HG03103 (cell line): ENCODE measurements at regions not wholly inside any gene's neighbourhood (a gene's known extent, or its start where the extent isn't known, plus 50 kb on each side); places are given as distances from the start of the nearest gene placed in this dataset.

Experiments
- ATAC-seq: cut with Tn5 transposase; IDR thresholded peaks from one replicate; pipeline ENCODE4 v1.9.1; 2021; ENCODE audit warnings: low read depth; ENCODE audit not compliant: unreplicated experiment

DNA sequence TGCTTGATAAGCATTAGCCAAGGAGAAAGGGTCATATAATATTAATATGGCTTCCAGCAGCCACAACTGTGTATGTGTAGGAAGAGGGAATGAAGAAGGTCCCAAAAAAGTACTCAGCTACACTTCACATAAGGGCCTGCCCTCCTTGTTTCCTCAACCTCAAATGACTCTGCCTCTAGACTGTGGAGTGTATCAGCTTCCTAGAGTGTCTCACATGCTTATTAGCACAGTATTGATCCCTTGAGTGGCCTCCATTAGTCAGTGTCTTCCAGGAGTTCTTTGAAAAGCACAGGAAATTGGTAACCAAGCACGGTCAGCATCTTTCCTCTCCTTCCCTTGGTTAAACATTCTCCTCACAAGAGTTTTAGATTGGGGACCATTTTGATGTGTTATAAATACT lies 190.4 kb upstream of the ATP10B start:
- ATAC-seq: no peak

DNA sequence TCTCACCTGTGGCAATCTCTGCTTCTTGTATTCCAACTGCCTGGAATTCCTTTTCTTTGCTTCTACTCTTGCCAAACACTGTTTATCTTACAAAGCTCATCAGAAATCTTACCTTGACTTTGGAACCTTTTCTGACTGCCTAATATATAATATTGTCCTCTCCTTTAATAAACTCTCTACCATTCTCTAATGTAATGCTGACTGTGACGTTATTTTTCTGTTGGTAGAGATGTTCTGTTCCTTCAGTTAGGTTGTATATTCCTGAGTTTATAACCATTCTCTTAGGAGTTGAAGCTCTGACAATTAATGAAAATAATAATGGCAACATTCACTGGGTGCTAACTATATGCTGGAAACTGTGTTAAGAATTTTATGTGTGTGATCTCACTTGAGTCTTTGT lies 188.8 kb upstream of the ATP10B start:
- no peak for ATAC-seq

- no peak for ATAC-seq
These were observed 184.3 kb upstream of the ATP10B start for GRCh38 chr5:161036296-161036695.

DNA sequence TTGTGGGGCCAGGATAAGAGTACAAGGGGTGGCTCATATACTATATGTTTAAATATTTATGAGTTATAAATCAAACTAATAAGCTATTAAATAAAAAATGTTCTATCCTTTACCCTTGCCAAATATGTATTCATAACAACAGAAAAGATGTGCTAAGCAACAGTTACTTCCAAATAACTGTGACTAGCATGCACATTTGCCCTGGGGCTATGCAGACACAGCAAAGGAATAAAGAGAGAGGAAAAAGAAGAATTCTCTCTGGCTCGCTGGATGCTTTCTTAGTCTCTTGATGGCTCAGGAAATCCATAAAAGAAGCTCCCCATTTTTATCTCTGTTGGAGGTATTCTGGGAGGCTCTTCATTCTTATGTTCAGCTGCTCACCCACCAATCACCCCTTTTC lies 182.4 kb upstream of the ATP10B start:
- no peak for ATAC-seq

GRCh38 chr5:161030229-161030628 lies 178.2 kb upstream of the ATP10B start:
- no peak for ATAC-seq

DNA sequence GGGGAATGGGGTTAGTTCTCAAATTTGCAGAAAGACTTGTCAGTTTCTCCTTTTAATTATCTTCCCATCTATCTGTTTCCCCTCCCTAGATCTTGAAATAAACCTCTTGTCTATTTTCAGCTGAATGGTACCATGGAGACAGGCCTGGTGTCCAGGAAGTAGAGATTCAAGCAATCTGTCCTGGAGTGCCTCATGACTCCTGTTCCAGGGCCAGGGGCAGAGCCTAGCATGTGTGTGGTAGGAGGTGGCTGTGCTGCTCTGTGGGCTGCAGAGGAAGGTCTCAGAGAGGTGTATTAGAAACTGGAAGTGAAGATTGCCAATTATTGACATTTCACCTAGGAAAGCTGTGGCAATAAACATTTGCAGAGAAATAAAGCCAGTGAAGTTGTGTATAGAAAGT lies 175.8 kb upstream of the ATP10B start:
- ATAC-seq: no peak

- no peak for ATAC-seq
These were observed 171.5 kb upstream of the ATP10B start for GRCh38 chr5:161023551-161023950.

GRCh38 chr5:161022151-161022550 lies 170.1 kb upstream of the ATP10B start:
- no peak for ATAC-seq

DNA sequence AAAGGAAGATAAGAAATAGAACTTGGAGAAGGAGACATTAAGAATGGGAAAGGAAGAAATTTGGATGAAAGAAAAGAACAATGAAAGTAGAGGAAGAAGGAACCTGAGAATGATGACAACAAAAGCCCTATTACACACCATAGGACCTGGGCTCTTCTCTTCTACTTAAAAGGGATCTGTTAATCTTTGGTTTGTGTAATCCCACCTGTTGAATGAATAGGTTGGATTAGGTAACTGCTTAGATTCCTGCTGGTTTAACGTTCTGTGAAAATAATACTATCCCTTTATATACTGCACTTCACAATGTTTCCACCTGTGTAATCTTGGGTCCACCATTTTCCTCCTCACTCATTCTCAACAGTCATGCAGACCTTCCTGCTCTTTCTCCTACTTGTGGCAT lies 157.8 kb upstream of the ATP10B start:
- ATAC-seq: no peak

- no peak for ATAC-seq
These were observed 157.2 kb upstream of the ATP10B start for GRCh38 chr5:161009194-161009593.

- ATAC-seq: no peak
These were observed 155.9 kb upstream of the ATP10B start for GRCh38 chr5:161007879-161008278.

- no peak for ATAC-seq
These were observed 150.6 kb upstream of the ATP10B start for GRCh38 chr5:161002571-161003074.

GRCh38 chr5:161001604-161002003 lies 149.6 kb upstream of the ATP10B start:
- ATAC-seq: peak; percentile 67

DNA sequence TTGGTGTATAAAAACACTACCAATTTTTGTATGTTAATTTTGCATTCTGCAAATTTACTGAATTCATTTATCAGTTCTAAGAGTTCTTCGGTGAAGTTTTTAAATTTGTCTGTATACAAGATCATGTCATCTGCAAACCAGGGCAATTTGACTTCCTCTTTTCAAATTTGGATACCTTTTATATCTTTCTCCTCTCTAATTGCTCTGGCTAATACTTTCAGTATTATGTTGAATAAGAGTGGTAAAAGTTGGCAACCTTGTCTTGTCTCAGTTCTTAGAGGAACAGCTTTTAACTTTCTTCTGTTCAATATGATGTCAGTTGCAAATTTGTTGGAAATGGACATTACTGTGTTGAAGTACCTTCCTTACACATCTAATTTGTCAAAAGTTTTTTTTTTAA lies 149.1 kb upstream of the ATP10B start:
- ATAC-seq: peak; percentile 60

DNA sequence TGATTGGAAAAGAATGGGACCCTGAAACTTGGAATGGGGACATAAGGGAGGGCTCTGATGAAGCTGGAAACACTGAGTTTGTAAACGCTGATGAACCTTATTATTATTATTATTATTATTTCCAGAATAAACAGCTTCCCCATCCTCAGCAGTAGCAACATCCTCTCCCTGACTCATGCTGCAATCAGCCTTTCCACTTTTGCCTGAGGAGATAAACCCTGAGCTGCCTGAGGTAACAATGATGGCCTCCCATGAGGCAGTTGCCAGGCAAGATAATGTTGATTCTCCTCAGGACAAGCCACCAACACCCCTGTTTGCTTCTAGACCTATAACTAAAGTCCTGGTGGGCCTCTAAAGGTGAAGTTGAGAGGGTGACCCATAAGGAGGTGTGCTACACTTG lies 139.2 kb upstream of the ATP10B start:
- no peak for ATAC-seq

DNA sequence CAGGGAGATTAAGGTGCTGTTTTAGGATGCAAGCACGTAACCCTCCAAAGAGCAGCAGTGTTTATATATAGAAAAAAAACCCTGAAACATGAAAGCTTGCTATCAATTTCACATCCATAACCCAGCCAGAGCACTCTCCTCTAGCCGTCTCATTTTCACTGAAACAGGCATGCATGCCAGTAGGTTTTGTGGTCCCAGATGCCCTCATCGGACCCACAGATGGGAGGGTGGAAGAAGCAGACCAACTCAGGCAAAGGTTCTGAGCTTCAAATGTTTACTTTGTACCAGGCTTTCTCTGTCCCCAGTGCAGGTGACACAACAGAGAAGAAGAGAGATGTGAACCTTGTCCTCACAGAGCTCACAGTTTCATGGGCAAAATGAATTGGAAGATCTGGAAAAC lies 127.4 kb upstream of the ATP10B start:
- no peak for ATAC-seq

DNA sequence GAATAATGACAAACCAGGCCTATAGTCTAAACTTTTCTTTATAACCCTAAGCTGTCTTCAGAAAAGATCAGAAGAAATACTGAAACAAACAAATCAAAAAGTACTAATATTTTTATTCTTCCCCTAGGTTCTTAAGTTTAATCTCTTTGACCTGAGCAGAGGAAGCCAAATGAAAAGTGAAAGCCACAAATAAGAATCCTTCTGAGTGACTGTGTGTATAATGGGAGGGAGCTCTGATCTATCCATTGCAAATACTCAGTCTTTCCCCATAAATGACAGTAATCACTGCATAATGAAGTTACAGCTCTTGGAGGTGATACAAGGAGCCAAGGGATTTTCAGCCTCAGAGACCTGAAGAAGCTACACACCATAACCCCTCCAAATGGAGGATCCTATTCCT lies 126.9 kb upstream of the ATP10B start:
- ATAC-seq: no peak

DNA sequence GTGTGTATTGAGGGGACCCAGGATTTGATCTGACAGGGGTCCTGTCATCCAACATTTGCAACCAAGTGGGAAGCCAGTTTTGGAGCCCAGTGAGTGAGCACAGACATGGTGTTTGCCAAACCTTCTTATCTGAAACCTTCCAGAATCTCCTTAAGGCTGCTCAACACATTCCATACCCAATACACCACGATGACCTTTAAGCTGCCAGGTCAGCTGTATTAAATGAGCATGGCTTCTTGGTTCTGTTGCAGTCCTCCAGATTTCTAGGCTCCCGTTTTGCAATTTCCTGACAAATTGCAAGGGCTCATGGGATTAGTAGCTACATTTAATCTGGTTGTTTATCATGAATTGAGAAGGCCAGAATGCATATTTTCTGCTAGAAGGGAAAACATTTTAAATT lies 124.2 kb upstream of the ATP10B start:
- ATAC-seq: no peak

GRCh38 chr5:160970605-160971191 lies 118.7 kb upstream of the ATP10B start:
- ATAC-seq: no peak

- no peak for ATAC-seq
These were observed 117.6 kb upstream of the ATP10B start for GRCh38 chr5:160969645-160970044.

- ATAC-seq: no peak
These were observed 116.5 kb upstream of the ATP10B start for GRCh38 chr5:160968480-160968879.

DNA sequence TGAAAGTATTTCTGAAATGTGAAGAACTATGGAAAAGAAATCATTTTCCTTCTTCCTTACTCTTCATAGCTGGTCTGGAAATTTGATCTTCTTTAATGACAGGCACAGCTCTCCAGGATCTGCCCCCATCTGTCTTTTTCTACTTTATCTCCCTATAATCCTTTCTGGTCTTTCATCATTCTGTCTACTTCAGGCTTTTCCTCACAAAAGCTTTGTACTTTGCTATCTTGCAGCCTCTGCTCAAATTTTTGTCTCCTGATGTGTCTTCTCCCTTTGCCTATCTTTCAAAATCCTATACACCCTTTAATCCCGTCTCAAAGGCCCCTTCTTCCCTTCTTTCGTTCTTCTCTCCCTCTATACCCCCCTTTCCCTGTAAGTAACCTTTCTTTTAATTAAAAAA lies 114.9 kb upstream of the ATP10B start:
- ATAC-seq: no peak

DNA sequence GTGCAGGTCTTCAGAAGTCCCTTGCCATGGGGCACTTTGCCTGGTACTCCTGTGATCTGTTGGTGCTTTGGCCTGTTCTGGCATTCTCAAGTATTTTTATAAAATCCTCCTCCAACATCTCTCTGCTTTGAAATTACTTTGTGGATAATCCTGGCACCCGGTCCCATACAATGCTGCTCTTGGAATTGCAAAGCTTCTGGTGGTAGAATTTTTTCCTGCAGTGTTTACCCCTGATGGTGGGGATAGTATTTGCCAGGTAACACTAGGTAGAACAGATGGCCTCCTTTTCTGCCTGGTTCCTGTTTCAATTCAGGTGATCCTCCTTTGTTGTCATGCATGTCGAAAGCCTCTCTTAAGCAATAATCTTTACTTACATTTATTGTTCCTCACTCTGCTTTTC lies 109.8 kb upstream of the ATP10B start:
- ATAC-seq: no peak
